Neural cell (in vitro differentiated cells): ENCODE measurements at regions not wholly inside any gene's neighbourhood (a gene's known extent, or its start where the extent isn't known, plus 50 kb on each side); places are given as distances from the start of the nearest gene placed in this dataset.

Experiments used
- H2AFZ ChIP-seq: fragments of 200-600, 300-800 bp; sonication (generic), shearing (Covaris generic); 2 replicates; pipeline ENCODE4 v1.6.0; 2014; ENCODE audit warnings: low read depth, mild to moderate bottlenecking, antibody characterized with exemption, low read length, moderate library complexity
- H3F3A ChIP-seq: fragments of 200-600 bp; shearing (Covaris generic); 2 replicates; pipeline ENCODE4 v1.6.1; 2016; ENCODE audit warnings: mild to moderate bottlenecking, moderate library complexity, mixed read lengths, antibody characterized with exemption, low read length; ENCODE audit not compliant: insufficient read depth, poor library complexity, severe bottlenecking
- H3K27ac ChIP-seq: fragments of 200-600, 300-800 bp; sonication (generic), shearing (Covaris generic); 2 replicates; pipeline ENCODE4 v1.5.1; 2014; ENCODE audit warnings: mild to moderate bottlenecking, low read length, moderate library complexity
- H3K27me3 ChIP-seq: fragments of 300-800, 200-600 bp; sonication (generic), shearing (Covaris generic); 2 replicates; pipeline ENCODE4 v1.6.0; 2014; ENCODE audit warnings: mild to moderate bottlenecking, low read depth, low read length, moderate library complexity; ENCODE audit not compliant: insufficient read depth
- H3K36me3 ChIP-seq: fragments of 300-800, 200-600 bp; sonication (generic), shearing (Covaris generic); 2 replicates; pipeline ENCODE4 v1.5.1; 2014; ENCODE audit warnings: mild to moderate bottlenecking, antibody characterized with exemption, low read length, moderate library complexity; ENCODE audit not compliant: insufficient read depth
- H3K4me2 ChIP-seq: fragments of 300-800, 200-600 bp; sonication (generic), shearing (Covaris generic); 2 replicates; pipeline ENCODE4 v1.6.0; 2014; ENCODE audit warnings: mild to moderate bottlenecking, low read length
- H3K4me3 ChIP-seq: fragments of 300-800, 200-600 bp; sonication (generic), shearing (Covaris generic); 2 replicates; pipeline ENCODE4 v1.5.1; 2014; ENCODE audit warnings: mild to moderate bottlenecking, low read length, moderate library complexity
- H3K79me2 ChIP-seq: fragments of 200-600 bp; shearing (Covaris generic); replicated peaks from 2 replicates; pipeline ENCODE4 v1.6.0; 2014; ENCODE audit warnings: mild to moderate bottlenecking, low read length, moderate library complexity; ENCODE audit not compliant: insufficient read depth
- H3K9ac ChIP-seq: fragments of 300-800, 200-600 bp; sonication (generic), shearing (Covaris generic); 2 replicates; pipeline ENCODE4 v1.6.1; 2016; ENCODE audit warnings: mild to moderate bottlenecking, low read length, mixed read lengths
- H3K9me2 ChIP-seq: fragments of 200-600 bp; shearing (Covaris generic); 2 replicates; pipeline ENCODE4 v1.6.1; 2016; ENCODE audit warnings: mild to moderate bottlenecking, low read length, mixed read lengths; ENCODE audit not compliant: insufficient read depth
- H3K9me3 ChIP-seq: fragments of 200-600, 300-800 bp; sonication (generic), shearing (Covaris generic); 2 replicates; pipeline ENCODE4 v1.6.1; 2016; ENCODE audit warnings: mild to moderate bottlenecking, mixed run types, low read length, moderate library complexity, mixed read lengths
- H4K20me1 ChIP-seq: fragments of 200-600 bp; shearing (Covaris generic); 2 replicates; pipeline ENCODE4 v1.6.1; 2016; ENCODE audit warnings: mild to moderate bottlenecking, mixed run types; ENCODE audit not compliant: insufficient read depth
- EP300 ChIP-seq: fragments of 450-650 bp; conservative IDR thresholded peaks from 2 replicates; pipeline ENCODE4 v1.6.1; 2014; ENCODE audit warnings: antibody characterized with exemption, mild to moderate bottlenecking, moderate library complexity; ENCODE audit not compliant: poor library complexity, severe bottlenecking
- EZH2 ChIP-seq: fragments of 200-600, 300-800 bp; shearing (Covaris generic), sonication (generic); IDR thresholded peaks from 2 replicates; pipeline ENCODE4 v1.6.1; 2014; ENCODE audit warnings: antibody characterized with exemption, low read length, borderline replicate concordance, mild to moderate bottlenecking; ENCODE audit not compliant: insufficient read depth, poor library complexity, severe bottlenecking
- MXI1 ChIP-seq: fragments of 450-650 bp; conservative IDR thresholded peaks from 2 replicates; pipeline ENCODE4 v1.6.1; 2014; ENCODE audit warnings: antibody characterized with exemption, mild to moderate bottlenecking; ENCODE audit not compliant: poor library complexity, severe bottlenecking
- POLR2AphosphoS5 ChIP-seq: IDR thresholded peaks from 2 replicates; pipeline ENCODE4 v1.6.1; 2012
- RAD21 ChIP-seq: fragments of 450-650 bp; conservative IDR thresholded peaks from 2 replicates; pipeline ENCODE4 v1.6.1; 2014; ENCODE audit warnings: antibody characterized with exemption, mild to moderate bottlenecking, moderate library complexity
- SMC3 ChIP-seq: fragments of 450-650 bp; conservative IDR thresholded peaks from 2 replicates; pipeline ENCODE4 v1.6.1; 2014; ENCODE audit warnings: antibody characterized with exemption, mild to moderate bottlenecking, moderate library complexity; ENCODE audit not compliant: poor library complexity
- TAF1 ChIP-seq: IDR thresholded peaks from 2 replicates; pipeline ENCODE4 v1.6.1; 2012; ENCODE audit warnings: low read depth
- TF ChIP-seq, protein P1 (sequence below): IDR thresholded peaks from 2 replicates; pipeline ENCODE4 v1.6.1; 2012; ENCODE audit warnings: borderline replicate concordance
- TF ChIP-seq, protein P2 (sequence below): fragments of 450-650 bp; IDR thresholded peaks from 2 replicates; pipeline ENCODE4 v1.5.1; 2014; ENCODE audit warnings: antibody characterized with exemption, mild to moderate bottlenecking, moderate library complexity; ENCODE audit not compliant: poor library complexity, severe bottlenecking

DNA sequence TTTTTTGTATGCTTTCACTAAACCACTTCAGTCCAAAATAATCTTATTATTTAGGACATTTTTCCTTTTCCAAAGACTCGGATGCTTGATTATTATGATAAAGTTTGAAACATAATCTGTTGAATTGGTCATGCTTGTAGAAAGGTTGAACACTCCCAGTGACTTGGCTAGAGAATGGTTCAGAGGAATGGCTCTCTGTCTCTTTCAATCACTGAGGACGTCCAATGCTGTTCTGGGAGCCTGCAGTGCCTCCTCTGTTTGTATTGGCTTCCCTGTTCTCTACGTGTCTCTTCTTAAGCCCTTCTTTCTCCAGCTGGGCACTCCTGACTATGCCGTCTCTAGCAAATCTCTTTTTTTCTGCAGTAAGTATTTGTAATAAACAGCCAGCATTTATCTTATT, 369.0 kb upstream of the DYNLRB2 start:
- no peak overlapping the region for H3K27ac ChIP-seq
- no peaks in the 10 kb centered on the region for H4K20me1 ChIP-seq
- H3K36me3 ChIP-seq = no peaks in the 10 kb centered on the region
- no peaks in the 10 kb centered on the region for H3K9me2 ChIP-seq
- no peaks in the 10 kb centered on the region for H3K9me3 ChIP-seq
- H3K79me2 ChIP-seq = no peaks in the 10 kb centered on the region
- H3K27me3 ChIP-seq = no peaks in the 10 kb centered on the region
- no peaks in the 10 kb centered on the region for H3F3A ChIP-seq
- no peak overlapping the region for H2AFZ ChIP-seq
- H3K4me2 ChIP-seq = no peak overlapping the region
- TF ChIP-seq TAF1 (no peak), EZH2 (no peak), RAD21 (no peak), EP300 (no peak), SMC3 (no peak), POLR2AphosphoS5 (no peak)
- H3K9ac ChIP-seq = no peak overlapping the region
- H3K4me3 ChIP-seq = no peak overlapping the region

DNA sequence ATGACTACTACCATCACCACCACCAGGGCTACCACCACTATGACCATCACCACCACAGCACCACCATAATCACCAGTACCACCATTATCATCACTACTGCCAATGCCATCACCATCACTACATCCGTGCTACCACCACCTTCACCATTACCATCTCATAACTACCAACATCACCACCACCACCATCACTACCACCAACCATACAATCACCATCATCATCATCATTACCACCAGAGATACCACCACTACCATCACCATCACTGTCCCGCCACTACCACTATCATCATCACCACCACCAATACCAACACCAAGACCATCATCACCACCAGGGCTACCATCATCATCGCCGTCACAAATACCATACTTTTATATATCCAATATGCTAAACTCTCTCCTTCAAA, 369.6 kb upstream of the DYNLRB2 start:
- no peak overlapping the region for H3K9ac ChIP-seq
- H3K79me2 ChIP-seq = no peaks in the 10 kb centered on the region
- no peaks in the 10 kb centered on the region for H3K27me3 ChIP-seq
- H3K4me3 ChIP-seq = no peak overlapping the region
- no peak overlapping the region for H3K27ac ChIP-seq
- H2AFZ ChIP-seq = no peak overlapping the region
- H3K9me2 ChIP-seq = no peaks in the 10 kb centered on the region
- H4K20me1 ChIP-seq = no peaks in the 10 kb centered on the region
- no peak overlapping the region for H3K4me2 ChIP-seq
- no peaks in the 10 kb centered on the region for H3F3A ChIP-seq
- H3K36me3 ChIP-seq = no peaks in the 10 kb centered on the region
- no peaks in the 10 kb centered on the region for H3K9me3 ChIP-seq
- TF ChIP-seq SMC3 (no peak), TAF1 (no peak), MXI1 (no peak), RAD21 (no peak), EP300 (no peak), POLR2AphosphoS5 (no peak), EZH2 (no peak)
- TF ChIP-seq, protein P1, sequence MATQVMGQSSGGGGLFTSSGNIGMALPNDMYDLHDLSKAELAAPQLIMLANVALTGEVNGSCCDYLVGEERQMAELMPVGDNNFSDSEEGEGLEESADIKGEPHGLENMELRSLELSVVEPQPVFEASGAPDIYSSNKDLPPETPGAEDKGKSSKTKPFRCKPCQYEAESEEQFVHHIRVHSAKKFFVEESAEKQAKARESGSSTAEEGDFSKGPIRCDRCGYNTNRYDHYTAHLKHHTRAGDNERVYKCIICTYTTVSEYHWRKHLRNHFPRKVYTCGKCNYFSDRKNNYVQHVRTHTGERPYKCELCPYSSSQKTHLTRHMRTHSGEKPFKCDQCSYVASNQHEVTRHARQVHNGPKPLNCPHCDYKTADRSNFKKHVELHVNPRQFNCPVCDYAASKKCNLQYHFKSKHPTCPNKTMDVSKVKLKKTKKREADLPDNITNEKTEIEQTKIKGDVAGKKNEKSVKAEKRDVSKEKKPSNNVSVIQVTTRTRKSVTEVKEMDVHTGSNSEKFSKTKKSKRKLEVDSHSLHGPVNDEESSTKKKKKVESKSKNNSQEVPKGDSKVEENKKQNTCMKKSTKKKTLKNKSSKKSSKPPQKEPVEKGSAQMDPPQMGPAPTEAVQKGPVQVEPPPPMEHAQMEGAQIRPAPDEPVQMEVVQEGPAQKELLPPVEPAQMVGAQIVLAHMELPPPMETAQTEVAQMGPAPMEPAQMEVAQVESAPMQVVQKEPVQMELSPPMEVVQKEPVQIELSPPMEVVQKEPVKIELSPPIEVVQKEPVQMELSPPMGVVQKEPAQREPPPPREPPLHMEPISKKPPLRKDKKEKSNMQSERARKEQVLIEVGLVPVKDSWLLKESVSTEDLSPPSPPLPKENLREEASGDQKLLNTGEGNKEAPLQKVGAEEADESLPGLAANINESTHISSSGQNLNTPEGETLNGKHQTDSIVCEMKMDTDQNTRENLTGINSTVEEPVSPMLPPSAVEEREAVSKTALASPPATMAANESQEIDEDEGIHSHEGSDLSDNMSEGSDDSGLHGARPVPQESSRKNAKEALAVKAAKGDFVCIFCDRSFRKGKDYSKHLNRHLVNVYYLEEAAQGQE = no peak
- TF ChIP-seq, protein P2, sequence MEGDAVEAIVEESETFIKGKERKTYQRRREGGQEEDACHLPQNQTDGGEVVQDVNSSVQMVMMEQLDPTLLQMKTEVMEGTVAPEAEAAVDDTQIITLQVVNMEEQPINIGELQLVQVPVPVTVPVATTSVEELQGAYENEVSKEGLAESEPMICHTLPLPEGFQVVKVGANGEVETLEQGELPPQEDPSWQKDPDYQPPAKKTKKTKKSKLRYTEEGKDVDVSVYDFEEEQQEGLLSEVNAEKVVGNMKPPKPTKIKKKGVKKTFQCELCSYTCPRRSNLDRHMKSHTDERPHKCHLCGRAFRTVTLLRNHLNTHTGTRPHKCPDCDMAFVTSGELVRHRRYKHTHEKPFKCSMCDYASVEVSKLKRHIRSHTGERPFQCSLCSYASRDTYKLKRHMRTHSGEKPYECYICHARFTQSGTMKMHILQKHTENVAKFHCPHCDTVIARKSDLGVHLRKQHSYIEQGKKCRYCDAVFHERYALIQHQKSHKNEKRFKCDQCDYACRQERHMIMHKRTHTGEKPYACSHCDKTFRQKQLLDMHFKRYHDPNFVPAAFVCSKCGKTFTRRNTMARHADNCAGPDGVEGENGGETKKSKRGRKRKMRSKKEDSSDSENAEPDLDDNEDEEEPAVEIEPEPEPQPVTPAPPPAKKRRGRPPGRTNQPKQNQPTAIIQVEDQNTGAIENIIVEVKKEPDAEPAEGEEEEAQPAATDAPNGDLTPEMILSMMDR = no peak
